Lower lobe of right lung (tissue), 2 donors: ENCODE measurements at regions not wholly inside any gene's neighbourhood (a gene's known extent, or its start where the extent isn't known, plus 50 kb on each side); places are given as distances from the start of the nearest gene placed in this dataset.
A peak's percentile ranks its signal among the peaks of the same experiment; 100 is the strongest.
"Not testable (repeated sequence)": the region's sequence is repeated elsewhere in the genome, so short reads cannot be mapped to it uniquely, and the experiment has no call there.

Source experiments
- ATAC-seq, 2 donors: fragments of 200-7000 bp; cut with Tn5 transposase; one replicate each; pipeline ENCODE4 v1.9.1; 2020 to 2022; ENCODE audit warnings: mild to moderate bottlenecking in 2 of 2, moderate library complexity in 2 of 2
- DNase-seq: peaks from one replicate; pipeline ENCODE4 v3.0.0-alpha.2; 2020
- H3K27ac ChIP-seq: fragments of 200-600 bp; one replicate; pipeline ENCODE4 v1.8.0; 2022
- H3K27me3 ChIP-seq: fragments of 200-600 bp; one replicate; pipeline ENCODE4 v1.8.0; 2022; ENCODE audit warnings: low read depth
- H3K36me3 ChIP-seq: fragments of 200-600 bp; one replicate; pipeline ENCODE4 v1.8.0; 2022; ENCODE audit warnings: mild to moderate bottlenecking
- H3K4me1 ChIP-seq: fragments of 200-600 bp; one replicate; pipeline ENCODE4 v1.8.0; 2022
- H3K4me3 ChIP-seq: fragments of 200-600 bp; one replicate; pipeline ENCODE4 v1.8.0; 2022; ENCODE audit warnings: mild to moderate bottlenecking
- H3K9me3 ChIP-seq: fragments of 200-600 bp; one replicate; pipeline ENCODE4 v1.8.0; 2022
- CTCF ChIP-seq: fragments of 200-600 bp; IDR thresholded peaks from one replicate; pipeline ENCODE4 v1.8.0; 2022; ENCODE audit warnings: antibody characterized with exemption, mild to moderate bottlenecking
- intact Hi-C: fragments of 100-400 bp; cut with DNase I; formaldehyde crosslinking; loops from one replicate; pipeline ENCODE4 v1.11.0; 2022
- donor health status: DM: no; HTN: yes; CAD: no; lungs with severe emphysema.

- H3K27ac ChIP-seq, result no peak overlapping the region
Measured at GRCh38 chr5:90051756-90052155, 357.8 kb downstream of the CETN3 start.

GRCh38 chr5:90050103-90050502, 359.5 kb downstream of the CETN3 start:
- no peaks in the 10 kb centered on the region for H3K27me3 ChIP-seq
- no peak for ATAC-seq
- H3K27ac ChIP-seq, result no peak overlapping the region
- intact Hi-C loops, result no loop called here
- no peak for DNase-seq
- TF ChIP-seq CTCF, result no peak
- H3K9me3 ChIP-seq, result no peaks in the 10 kb centered on the region
- no peaks in the 10 kb centered on the region for H3K36me3 ChIP-seq
- H3K4me3 ChIP-seq, result no peak overlapping the region
- H3K4me1 ChIP-seq, result no peaks in the 10 kb centered on the region

More at GRCh38 chr5:90051756-90052155, 357.8 kb downstream of the CETN3 start:
- H3K36me3 ChIP-seq, result no peaks in the 10 kb centered on the region
- H3K27me3 ChIP-seq, result no peaks in the 10 kb centered on the region
- no peaks in the 10 kb centered on the region for H3K9me3 ChIP-seq
- DNase-seq, result no peak
- no peak for TF ChIP-seq CTCF
- no peaks in the 10 kb centered on the region for H3K4me1 ChIP-seq
- no peak overlapping the region for H3K4me3 ChIP-seq
- ATAC-seq, result no peak
- intact Hi-C loops, result no loop called here

- no peak for ATAC-seq
- Histone ChIP-seq H3K27ac (no peak overlapping the region), H3K9me3 (no peaks in the 10 kb centered on the region), H3K27me3 (no peaks in the 10 kb centered on the region), H3K36me3 (no peaks in the 10 kb centered on the region), H3K4me1 (no peaks in the 10 kb centered on the region), H3K4me3 (no peak overlapping the region)
- intact Hi-C loops, result no loop called here
- TF ChIP-seq CTCF, result no peak
- DNase-seq, result no peak
Measured at GRCh38 chr5:90047113-90047512, 362.4 kb downstream of the CETN3 start.

- H3K27ac ChIP-seq, DNase-seq, intact Hi-C loops, H3K9me3 ChIP-seq, ATAC-seq, H3K36me3 ChIP-seq, H3K4me3 ChIP-seq, H3K27me3 ChIP-seq, H3K4me1 ChIP-seq: not testable (repeated sequence)
Measured at GRCh38 chr5:90040082-90040481, 369.5 kb downstream of the CETN3 start.

GRCh38 chr5:90037646-90038045, 371.9 kb downstream of the CETN3 start:
- no peak overlapping the region for H3K27ac ChIP-seq
- DNase-seq, result no peak
- H3K36me3 ChIP-seq, result no peaks in the 10 kb centered on the region
- intact Hi-C loops, result no loop called here
- H3K4me1 ChIP-seq, result no peaks in the 10 kb centered on the region
- ATAC-seq, result no peak
- no peak for TF ChIP-seq CTCF
- no peaks in the 10 kb centered on the region for H3K27me3 ChIP-seq
- H3K4me3 ChIP-seq, result no peak overlapping the region
- no peaks in the 10 kb centered on the region for H3K9me3 ChIP-seq

- no peaks in the 10 kb centered on the region for H3K27me3 ChIP-seq
- H3K27ac ChIP-seq, result peak overlapping the region; percentile 50
- no peak overlapping the region for H3K4me3 ChIP-seq
- intact Hi-C loops, result no loop called here
- peak; percentile 49 to 61 for ATAC-seq
- no peak for DNase-seq
- H3K4me1 ChIP-seq, result peaks cover 7% of the 10 kb centered on the region
- no peaks in the 10 kb centered on the region for H3K36me3 ChIP-seq
- no peak for TF ChIP-seq CTCF
- no peaks in the 10 kb centered on the region for H3K9me3 ChIP-seq
Measured at GRCh38 chr5:90022711-90023053, 386.9 kb downstream of the CETN3 start.
